ENCODE measurements at regions not wholly inside any gene's neighbourhood (a gene's known extent, or its start where the extent isn't known, plus 50 kb on each side); places are given as distances from the start of the nearest gene placed in this dataset.

DNA sequence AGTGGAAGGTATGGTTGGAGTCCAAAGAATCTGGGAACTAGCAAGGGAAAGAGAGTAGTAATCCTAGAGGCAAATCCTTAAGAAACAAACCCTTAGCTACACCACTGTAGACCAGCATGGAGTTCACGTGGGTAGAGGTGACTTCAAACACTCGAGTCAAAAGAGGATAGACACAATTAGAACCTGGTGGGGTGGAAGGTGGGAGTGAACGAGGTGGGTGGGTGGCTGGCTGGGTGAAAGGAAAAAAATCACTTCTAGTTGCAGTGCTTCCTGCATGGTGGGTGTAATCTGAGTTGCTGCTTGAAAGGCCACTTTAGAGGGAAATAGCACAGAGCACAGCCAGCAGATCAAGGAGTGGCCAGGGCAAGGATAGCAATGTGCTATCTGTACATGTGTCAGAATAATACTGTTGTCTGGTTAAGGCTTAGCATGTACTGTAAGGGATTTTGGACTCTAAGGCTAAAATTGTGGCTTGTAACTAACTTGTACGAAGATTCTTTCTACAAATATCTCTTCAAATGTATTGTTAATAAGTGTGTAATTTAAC, 356.2 kb downstream of the GRIA2 start (continued):
- TF ChIP-seq MLLT1 (IDR thresholded peaks at IDR 0.05) (no peak), E2F4 (IDR thresholded peaks at IDR 0.05; ENCODE audit: low read depth, low read length) (no peak), CHD4 (IDR thresholded peaks at IDR 0.05) (no peak), MEF2A (IDR thresholded peaks at IDR 0.05; ENCODE audit: insufficient read depth, low read depth, low read length) (no peak), RELB (IDR thresholded peaks at IDR 0.05; ENCODE audit: low read depth) (no peak), CBX3 (IDR thresholded peaks at IDR 0.05; ENCODE audit: borderline replicate concordance, low read depth) (no peak), TBL1XR1 (IDR thresholded peaks at IDR 0.05; ENCODE audit: low read depth, low read length) (no peak), HDAC2 (IDR thresholded peaks at IDR 0.05) (no peak), TCF3 (IDR thresholded peaks at IDR 0.05; ENCODE audit: borderline replicate concordance, insufficient read depth, low read depth, low read length) (no peak), KAT2A (conservative IDR thresholded peaks at IDR 0.05; ENCODE audit: control insufficient read depth, low read depth, low read length) (no peak)
